ENCODE measurements at regions not wholly inside any gene's neighbourhood (a gene's known extent, or its start where the extent isn't known, plus 50 kb on each side); places are given as distances from the start of the nearest gene placed in this dataset.

GRCh38 chr9:80937645-80938044 is 751.7 kb downstream of the TLE1 start:
- no peak overlapping the region for H3K27ac ChIP-seq
- intact Hi-C loops (cut with DNase I), result no loop called here
- no peak overlapping the region for H3K4me3 ChIP-seq
- DNase-seq (ENCODE audit: extremely low spot score in 2 of 2), result no peak
- peaks cover 13% of the 10 kb centered on the region for H3K4me1 ChIP-seq
- H3K9me3 ChIP-seq, result no peaks in the 10 kb centered on the region
- TF ChIP-seq, protein P1, sequence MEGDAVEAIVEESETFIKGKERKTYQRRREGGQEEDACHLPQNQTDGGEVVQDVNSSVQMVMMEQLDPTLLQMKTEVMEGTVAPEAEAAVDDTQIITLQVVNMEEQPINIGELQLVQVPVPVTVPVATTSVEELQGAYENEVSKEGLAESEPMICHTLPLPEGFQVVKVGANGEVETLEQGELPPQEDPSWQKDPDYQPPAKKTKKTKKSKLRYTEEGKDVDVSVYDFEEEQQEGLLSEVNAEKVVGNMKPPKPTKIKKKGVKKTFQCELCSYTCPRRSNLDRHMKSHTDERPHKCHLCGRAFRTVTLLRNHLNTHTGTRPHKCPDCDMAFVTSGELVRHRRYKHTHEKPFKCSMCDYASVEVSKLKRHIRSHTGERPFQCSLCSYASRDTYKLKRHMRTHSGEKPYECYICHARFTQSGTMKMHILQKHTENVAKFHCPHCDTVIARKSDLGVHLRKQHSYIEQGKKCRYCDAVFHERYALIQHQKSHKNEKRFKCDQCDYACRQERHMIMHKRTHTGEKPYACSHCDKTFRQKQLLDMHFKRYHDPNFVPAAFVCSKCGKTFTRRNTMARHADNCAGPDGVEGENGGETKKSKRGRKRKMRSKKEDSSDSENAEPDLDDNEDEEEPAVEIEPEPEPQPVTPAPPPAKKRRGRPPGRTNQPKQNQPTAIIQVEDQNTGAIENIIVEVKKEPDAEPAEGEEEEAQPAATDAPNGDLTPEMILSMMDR (IDR thresholded peaks at IDR 0.05), result no peak
- TF ChIP-seq POLR2A (IDR thresholded peaks at IDR 0.05) (no peak), POLR2AphosphoS5 (IDR thresholded peaks at IDR 0.05; ENCODE audit: insufficient read depth in 1 of 2, low read depth in 1 of 2) (no peak)
- no peaks in the 10 kb centered on the region for H3K36me3 ChIP-seq
- H3K27me3 ChIP-seq, result no peaks in the 10 kb centered on the region

DNA sequence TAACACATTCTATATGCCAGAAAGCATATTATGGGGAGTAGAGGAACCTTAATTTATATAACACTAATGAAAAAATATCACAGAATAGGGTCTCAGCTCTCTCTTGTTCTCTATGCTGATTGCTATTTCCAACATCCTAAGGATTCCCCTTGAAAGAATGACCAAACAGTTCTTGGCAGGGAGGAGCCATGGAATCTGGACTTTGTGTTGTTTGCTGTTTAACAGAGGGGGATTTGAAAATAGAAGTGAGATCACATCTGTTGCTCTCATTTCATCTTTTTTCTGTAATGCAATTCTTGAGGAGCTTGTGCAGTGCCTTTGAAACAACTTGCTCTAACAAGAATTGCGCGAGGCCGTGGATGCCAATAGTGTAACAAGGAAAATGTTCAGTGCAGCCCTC is 755.3 kb downstream of the TLE1 start:
- Histone ChIP-seq H3K27me3 (no peaks in the 10 kb centered on the region), H3K4me3 (no peak overlapping the region), H3K9me3 (no peaks in the 10 kb centered on the region), H3K36me3 (no peaks in the 10 kb centered on the region), H3K27ac (no peak overlapping the region), H3K4me1 (peaks cover 18% of the 10 kb centered on the region)
- intact Hi-C loops (cut with DNase I), result no loop called here
- no peak for DNase-seq (ENCODE audit: extremely low spot score in 2 of 2)
- TF ChIP-seq POLR2A (IDR thresholded peaks at IDR 0.05), result no peak
- no peak for TF ChIP-seq POLR2AphosphoS5 (IDR thresholded peaks at IDR 0.05; ENCODE audit: insufficient read depth in 1 of 2, low read depth in 1 of 2)
- TF ChIP-seq, protein P1 (IDR thresholded peaks at IDR 0.05), result no peak

GRCh38 chr9:80932947-80933780 is 756.2 kb downstream of the TLE1 start:
- Histone ChIP-seq H3K27ac (peak overlapping the region; percentile 37), H3K9me3 (no peaks in the 10 kb centered on the region), H3K27me3 (no peaks in the 10 kb centered on the region), H3K4me3 (no peak overlapping the region), H3K36me3 (no peaks in the 10 kb centered on the region), H3K4me1 (peaks cover 18% of the 10 kb centered on the region)
- TF ChIP-seq, protein P1 (IDR thresholded peaks at IDR 0.05), result no peak
- TF ChIP-seq POLR2A (IDR thresholded peaks at IDR 0.05) (no peak), POLR2AphosphoS5 (IDR thresholded peaks at IDR 0.05; ENCODE audit: insufficient read depth in 1 of 2, low read depth in 1 of 2) (peak in 1 of 2 donors; percentile 27)
- intact Hi-C loops (cut with DNase I), result no loop called here
- no peak for DNase-seq (ENCODE audit: extremely low spot score in 2 of 2)

GRCh38 chr9:80932181-80932580 is 757.2 kb downstream of the TLE1 start:
- intact Hi-C loops (cut with DNase I), result no loop called here
- DNase-seq (ENCODE audit: extremely low spot score in 2 of 2), result no peak
- Histone ChIP-seq H3K9me3 (no peaks in the 10 kb centered on the region), H3K27ac (peak overlapping the region; percentile 37), H3K4me3 (no peak overlapping the region), H3K4me1 (peaks cover 18% of the 10 kb centered on the region), H3K27me3 (no peaks in the 10 kb centered on the region), H3K36me3 (no peaks in the 10 kb centered on the region)
- TF ChIP-seq, protein P1 (IDR thresholded peaks at IDR 0.05), result no peak
- TF ChIP-seq POLR2A (IDR thresholded peaks at IDR 0.05) (no peak), POLR2AphosphoS5 (IDR thresholded peaks at IDR 0.05; ENCODE audit: insufficient read depth in 1 of 2, low read depth in 1 of 2) (no peak)

DNA sequence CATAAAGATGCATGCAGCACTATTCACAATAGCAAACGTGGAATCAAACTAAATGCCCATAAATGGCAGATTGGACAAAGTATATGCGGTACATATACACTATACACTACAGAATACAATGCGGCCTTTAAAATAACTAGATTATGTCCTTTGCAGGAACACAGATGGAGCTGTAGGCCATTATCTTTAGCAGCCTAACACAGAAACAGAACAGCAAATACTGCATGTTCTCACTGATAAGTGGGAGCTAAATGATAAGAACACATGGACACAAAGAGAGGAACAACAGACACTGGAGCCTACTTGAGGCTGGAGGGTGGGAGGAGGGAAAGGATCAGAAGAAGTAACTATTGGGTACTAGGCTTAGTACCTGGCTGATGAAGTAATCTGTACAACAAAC is 758.2 kb downstream of the TLE1 start:
- Histone ChIP-seq H3K36me3 (no peaks in the 10 kb centered on the region), H3K27ac (no peak overlapping the region), H3K4me1 (peaks cover 18% of the 10 kb centered on the region), H3K9me3 (no peaks in the 10 kb centered on the region), H3K27me3 (no peaks in the 10 kb centered on the region), H3K4me3 (no peak overlapping the region)
- intact Hi-C loops (cut with DNase I), result no loop called here
- no peak for DNase-seq (ENCODE audit: extremely low spot score in 2 of 2)
- TF ChIP-seq POLR2A (IDR thresholded peaks at IDR 0.05) (no peak), POLR2AphosphoS5 (IDR thresholded peaks at IDR 0.05; ENCODE audit: insufficient read depth in 1 of 2, low read depth in 1 of 2) (no peak)
- TF ChIP-seq, protein P1 (IDR thresholded peaks at IDR 0.05), result no peak

Data from vagina (tissue), 2 donors.